Spleen (tissue), 11 donors: ENCODE measurements at regions not wholly inside any gene's neighbourhood (a gene's known extent, or its start where the extent isn't known, plus 50 kb on each side); places are given as distances from the start of the nearest gene placed in this dataset.

Experiments used
- DNase-seq: peaks from one replicate; pipeline ENCODE4 v3.0.0-alpha.2; 2020
- H3K27ac ChIP-seq, 8 donors: fragments of 200-600 bp; sonication (generic) in 7 of 8; 1 replicate in 4 of 8; 2 replicates in 4 of 8; pipeline versions ENCODE4 v1.5.0 to v1.8.0; 2016 to 2021; ENCODE audit warnings: inconsistent platforms in 4 of 8, mild to moderate bottlenecking in 4 of 8, moderate library complexity in 1 of 8
- H3K27me3 ChIP-seq, 7 donors: fragments of 200-600 bp; sonication (generic) in 6 of 7; replicated peaks in 1 of 7; 1 replicate in 4 of 7; 2 replicates in 3 of 7; pipeline versions ENCODE4 v1.5.0 to v1.8.0; 2016 to 2021; ENCODE audit warnings: inconsistent platforms in 3 of 7, mild to moderate bottlenecking in 1 of 7
- H3K36me3 ChIP-seq, 6 donors: fragments of 200-600 bp; sonication (generic) in 5 of 6; 1 replicate in 4 of 6; 2 replicates in 2 of 6; pipeline versions ENCODE4 v1.5.0 to v1.8.0; 2016 to 2021; ENCODE audit warnings: inconsistent platforms in 2 of 6
- H3K4me1 ChIP-seq, 6 donors: fragments of 200-600 bp; sonication (generic) in 5 of 6; 1 replicate in 3 of 6; 2 replicates in 3 of 6; pipeline versions ENCODE4 v1.5.0 to v1.8.0; 2016 to 2021; ENCODE audit warnings: inconsistent platforms in 3 of 6
- H3K4me3 ChIP-seq, 8 donors: fragments of 200-600 bp; sonication (generic) in 7 of 8; 1 replicate in 4 of 8; 2 replicates in 4 of 8; pipeline versions ENCODE4 v1.5.0 to v1.8.0; 2016 to 2021; ENCODE audit warnings: inconsistent platforms in 4 of 8, mild to moderate bottlenecking in 4 of 8, moderate library complexity in 2 of 8
- H3K9me3 ChIP-seq, 8 donors: fragments of 200-600 bp; sonication (generic) in 7 of 8; 1 replicate in 4 of 8; 2 replicates in 4 of 8; pipeline versions ENCODE4 v1.5.0 to v1.8.0; 2016 to 2021; ENCODE audit warnings: inconsistent platforms in 4 of 8
- CTCF ChIP-seq, 11 experiments: fragments of 200-600 bp in 7 of 11; fragments of 450-650 bp in 4 of 11; sonication (generic) in 4 of 11; IDR thresholded peaks in 8 of 11; conservative IDR thresholded peaks in 3 of 11; 1 replicate in 7 of 11; 2 replicates in 4 of 11; pipeline versions ENCODE4 v1.4.0 to v1.8.0; 2016 to 2021; ENCODE audit warnings: antibody characterized with exemption in 11 of 11, inconsistent platforms in 4 of 11, mild to moderate bottlenecking in 1 of 11
- POLR2A ChIP-seq, 3 donors: fragments of 450-650 bp; IDR thresholded peaks; one replicate each; pipeline ENCODE4 v1.5.1; 2017; ENCODE audit warnings: antibody characterized with exemption in 3 of 3, mild to moderate bottlenecking in 1 of 3
- POLR2AphosphoS5 ChIP-seq, 3 donors: sonication (generic); formaldehyde crosslinking; IDR thresholded peaks; one replicate each; pipeline ENCODE4 v1.5.1; 2017; ENCODE audit warnings: antibody characterized with exemption in 3 of 3
- WGBS, 5 donors: extraction: QIAGEN DNeasy Blood & Tissue Kit in 3 of 5; methylation state at CpG; one replicate each; pipeline versions ENCODE4 v1.1.5 to v1.1.7; 2013 to 2018; 5-methylcytosine and 5-hydroxymethylcytosine counted together
- intact Hi-C: fragments of 100-400 bp; cut with DNase I; formaldehyde crosslinking; loops from one replicate; pipeline ENCODE4 v1.15.0; 2023; ENCODE audit warnings: low total_unique reads
- donor health status: healthy with polysubstance abuse.
- donor health status: DM: no; HTN: no; CAD: no; lungs with moderate emphysema.
- donor health status: DM: no; HTN: no; CAD: no.
- donor health status: Bipolar disorder and iron deficiency.
- donor health status: healthy.
- donor health status: DM: no; HTN: no; CAD: no.
- donor health status: DM: yes; HTN: yes; CAD: no.

DNA sequence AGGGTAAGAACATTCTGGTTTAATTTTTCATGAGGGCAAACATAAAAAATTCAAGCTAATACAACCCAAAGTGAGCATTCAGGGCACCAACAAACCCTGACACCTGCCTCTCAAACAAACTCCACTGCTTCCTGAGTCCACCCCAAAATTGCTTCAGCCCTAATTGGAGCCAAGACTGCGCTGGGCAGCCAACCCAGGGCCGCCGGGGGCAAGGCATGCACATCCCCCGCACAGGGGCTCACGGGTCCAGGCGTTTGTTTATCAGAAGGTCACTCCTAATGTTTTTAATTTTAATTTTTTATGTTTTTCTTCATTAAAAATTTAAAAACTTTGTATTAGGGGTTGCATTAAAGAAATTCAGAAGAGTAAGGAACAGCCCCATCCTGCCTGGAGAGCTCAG lies 459.1 kb upstream of the CDH4 start:
- Histone ChIP-seq H3K4me3 (no peak overlapping the region), H3K4me1 (peaks cover 0 to 7% (median 0%) of the 10 kb centered on the region in 6 donors), H3K36me3 (no peaks in the 10 kb centered on the region), H3K27me3 (no peaks in the 10 kb centered on the region), H3K27ac (no peak overlapping the region), H3K9me3 (peaks cover 0 to 3% (median 0%) of the 10 kb centered on the region in 8 donors)
- DNase-seq, result no peak
- no peak for TF ChIP-seq POLR2AphosphoS5 (IDR thresholded peaks at IDR 0.05)
- TF ChIP-seq POLR2A (IDR thresholded peaks at IDR 0.05), result no peak
- no peak for TF ChIP-seq CTCF (IDR thresholded peaks at IDR 0.05 in 8 of 11, conservative IDR thresholded peaks at IDR 0.05 in 3 of 11)
- 82 to 94% (median 86%) methylated on average over 6 of the region's 6 CpGs for WGBS, 5 donors
- intact Hi-C loops, result no loop called here

GRCh38 chr20:60794674-60795073 lies 457.4 kb upstream of the CDH4 start:
- H3K27ac ChIP-seq, result no peak overlapping the region
- 90 to 96% (median 91%) methylated on average over 4 of the region's 4 CpGs for WGBS, 5 donors
- TF ChIP-seq CTCF (IDR thresholded peaks at IDR 0.05 in 8 of 11, conservative IDR thresholded peaks at IDR 0.05 in 3 of 11), result no peak
- no peak for TF ChIP-seq POLR2A (IDR thresholded peaks at IDR 0.05)
- no peak for TF ChIP-seq POLR2AphosphoS5 (IDR thresholded peaks at IDR 0.05)
- H3K27me3 ChIP-seq, result no peaks in the 10 kb centered on the region
- no peak overlapping the region for H3K4me3 ChIP-seq
- intact Hi-C loops, result no loop called here
- DNase-seq, result no peak
- peaks cover 0 to 10% (median 0%) of the 10 kb centered on the region in 6 donors for H3K4me1 ChIP-seq
- peaks cover 0 to 10% (median 5%) of the 10 kb centered on the region in 8 donors for H3K9me3 ChIP-seq
- no peaks in the 10 kb centered on the region for H3K36me3 ChIP-seq

GRCh38 chr20:60795651-60796050 lies 456.4 kb upstream of the CDH4 start:
- no peak overlapping the region for H3K4me3 ChIP-seq
- intact Hi-C loops, result no loop called here
- no peak for DNase-seq
- WGBS, 5 donors, result 81 to 100% (median 85%) methylated on average over 1 of the region's 1 CpG
- H3K4me1 ChIP-seq, result peaks cover 0 to 10% (median 0%) of the 10 kb centered on the region in 6 donors
- H3K9me3 ChIP-seq, result peaks cover 0 to 19% (median 14%) of the 10 kb centered on the region in 8 donors
- H3K27me3 ChIP-seq, result no peaks in the 10 kb centered on the region
- no peaks in the 10 kb centered on the region for H3K36me3 ChIP-seq
- TF ChIP-seq CTCF (IDR thresholded peaks at IDR 0.05 in 8 of 11, conservative IDR thresholded peaks at IDR 0.05 in 3 of 11) (no peak), POLR2A (IDR thresholded peaks at IDR 0.05) (no peak)
- H3K27ac ChIP-seq, result no peak overlapping the region

DNA sequence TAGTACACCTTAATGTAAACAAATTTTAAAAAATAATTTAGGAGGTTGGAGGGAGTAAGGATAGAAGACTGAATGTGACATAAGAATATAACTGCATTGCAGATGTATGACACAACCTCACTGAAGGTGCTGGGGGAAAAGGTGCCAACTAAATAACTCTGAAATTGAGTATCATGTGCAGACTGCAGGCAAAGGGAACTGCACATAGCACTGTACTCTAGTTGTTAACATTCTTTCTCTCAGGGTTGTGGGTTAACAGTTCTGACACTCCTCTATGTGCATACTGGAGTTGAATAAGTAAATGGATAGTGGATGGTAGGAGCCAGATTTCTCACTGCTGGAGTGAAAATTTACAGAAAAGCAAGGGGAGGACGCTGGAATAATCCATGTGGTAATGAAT lies 451.9 kb upstream of the CDH4 start:
- peaks cover 0 to 27% (median 20%) of the 10 kb centered on the region in 8 donors for H3K9me3 ChIP-seq
- no peaks in the 10 kb centered on the region for H3K27me3 ChIP-seq
- H3K4me1 ChIP-seq, result peaks cover 0 to 10% (median 0%) of the 10 kb centered on the region in 6 donors
- no peak overlapping the region for H3K27ac ChIP-seq
- no peak overlapping the region for H3K4me3 ChIP-seq
- no peak for TF ChIP-seq POLR2A (IDR thresholded peaks at IDR 0.05)
- no peak for TF ChIP-seq CTCF (IDR thresholded peaks at IDR 0.05 in 8 of 11, conservative IDR thresholded peaks at IDR 0.05 in 3 of 11)
- TF ChIP-seq POLR2AphosphoS5 (IDR thresholded peaks at IDR 0.05), result no peak
- no peaks in the 10 kb centered on the region for H3K36me3 ChIP-seq
- DNase-seq, result no peak
- intact Hi-C loops, result no loop called here
- 54 to 70% (median 60%) methylated on average over 1 of the region's 1 CpG for WGBS, 5 donors
